SK-N-MC (cell line): ENCODE measurements at regions not wholly inside any gene's neighbourhood (a gene's known extent, or its start where the extent isn't known, plus 50 kb on each side); places are given as distances from the start of the nearest gene placed in this dataset.

Experiments
- EZH2 ChIP-seq: fragments of 200-600 bp; sonication (generic); IDR thresholded peaks from one replicate; pipeline ENCODE4 v1.6.1; 2017; ENCODE audit warnings: antibody characterized with exemption
- FOXP2 ChIP-seq: optimal IDR thresholded peaks from 2 replicates; pipeline ENCODE3; 2011; ENCODE audit warnings: mild to moderate bottlenecking, moderate library complexity; ENCODE audit not compliant: insufficient read depth; ENCODE audit errors: extremely low read length, control extremely low read depth
- POLR2AphosphoS5 ChIP-seq: IDR thresholded peaks from 2 replicates; pipeline ENCODE4 v1.6.1; 2012; ENCODE audit warnings: mild to moderate bottlenecking, low read depth, low read length, borderline replicate concordance

- no peak for TF ChIP-seq POLR2AphosphoS5
- TF ChIP-seq EZH2: no peak
- TF ChIP-seq FOXP2: no peak
Observed at GRCh38 chr12:23356927-23357708, 592.4 kb downstream of the SOX5 start.
